BJ (cell line): ENCODE measurements at regions not wholly inside any gene's neighbourhood (a gene's known extent, or its start where the extent isn't known, plus 50 kb on each side); places are given as distances from the start of the nearest gene placed in this dataset.

Experiments used
- CTCF ChIA-PET: fragments of 350-600 bp; formaldehyde crosslinking; extraction: SDS; loops from one replicate; lab custom pipeline; 2021; ENCODE audit warnings: antibody characterized with exemption, inconsistent platforms; lab: Yijun Ruan, JAX
- POLR2A ChIA-PET: fragments of 300-600 bp; sonication (Branson Sonifier 250); formaldehyde crosslinking; extraction: SDS; loops from one replicate; lab custom pipeline; 2021; ENCODE audit warnings: antibody characterized with exemption; lab: Charles Lee
- DNase-seq: peaks from one replicate; pipeline ENCODE4 v3.0.0-alpha.2; 2011; ENCODE audit warnings: low read depth
- H3K27me3 ChIP-seq: 2 replicates; pipeline ENCODE4 v1.6.0; 2011; ENCODE audit warnings: low read length; ENCODE audit not compliant: control insufficient read depth, insufficient read depth
- H3K36me3 ChIP-seq: 2 replicates; pipeline ENCODE4 v1.5.1; 2011; ENCODE audit warnings: low read length; ENCODE audit not compliant: control insufficient read depth, insufficient read depth
- H3K4me3 ChIP-seq: 2 replicates; pipeline ENCODE4 v1.5.1; 2011; ENCODE audit warnings: low read depth, mild to moderate bottlenecking, control low read depth, low read length
- TF ChIP-seq, protein P1 (sequence below): IDR thresholded peaks from 2 replicates; pipeline ENCODE4 v1.5.1; 2011; ENCODE audit warnings: low read depth, mild to moderate bottlenecking, control low read depth, inconsistent platforms, low read length, moderate library complexity; ENCODE audit not compliant: insufficient read depth

DNA sequence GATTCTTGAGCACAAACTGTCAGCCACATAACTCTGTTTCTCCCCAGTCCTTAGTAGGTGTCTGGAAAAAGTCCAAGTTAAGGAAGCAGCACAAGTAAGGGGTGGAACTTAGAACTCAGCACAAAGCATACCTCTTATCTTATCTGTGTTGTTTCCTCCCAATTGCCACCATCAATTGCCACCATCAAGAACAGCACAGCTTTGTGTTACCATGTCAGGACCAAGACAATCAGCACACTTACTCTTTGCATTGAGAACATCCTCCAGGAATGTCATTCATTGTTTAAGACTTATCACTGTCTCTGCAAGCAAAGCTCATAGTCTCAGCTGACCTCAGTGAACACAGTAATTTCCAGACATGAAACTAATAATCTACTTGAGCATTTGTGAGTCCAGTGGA lies 212.7 kb upstream of the FSHR start:
- POLR2A ChIA-PET: no interaction called here
- no peak for DNase-seq
- CTCF ChIA-PET: no interaction called here
- TF ChIP-seq, protein P1, sequence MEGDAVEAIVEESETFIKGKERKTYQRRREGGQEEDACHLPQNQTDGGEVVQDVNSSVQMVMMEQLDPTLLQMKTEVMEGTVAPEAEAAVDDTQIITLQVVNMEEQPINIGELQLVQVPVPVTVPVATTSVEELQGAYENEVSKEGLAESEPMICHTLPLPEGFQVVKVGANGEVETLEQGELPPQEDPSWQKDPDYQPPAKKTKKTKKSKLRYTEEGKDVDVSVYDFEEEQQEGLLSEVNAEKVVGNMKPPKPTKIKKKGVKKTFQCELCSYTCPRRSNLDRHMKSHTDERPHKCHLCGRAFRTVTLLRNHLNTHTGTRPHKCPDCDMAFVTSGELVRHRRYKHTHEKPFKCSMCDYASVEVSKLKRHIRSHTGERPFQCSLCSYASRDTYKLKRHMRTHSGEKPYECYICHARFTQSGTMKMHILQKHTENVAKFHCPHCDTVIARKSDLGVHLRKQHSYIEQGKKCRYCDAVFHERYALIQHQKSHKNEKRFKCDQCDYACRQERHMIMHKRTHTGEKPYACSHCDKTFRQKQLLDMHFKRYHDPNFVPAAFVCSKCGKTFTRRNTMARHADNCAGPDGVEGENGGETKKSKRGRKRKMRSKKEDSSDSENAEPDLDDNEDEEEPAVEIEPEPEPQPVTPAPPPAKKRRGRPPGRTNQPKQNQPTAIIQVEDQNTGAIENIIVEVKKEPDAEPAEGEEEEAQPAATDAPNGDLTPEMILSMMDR: no peak
- Histone ChIP-seq H3K27me3 (no peaks in the 10 kb centered on the region), H3K36me3 (no peaks in the 10 kb centered on the region), H3K4me3 (no peak overlapping the region)

DNA sequence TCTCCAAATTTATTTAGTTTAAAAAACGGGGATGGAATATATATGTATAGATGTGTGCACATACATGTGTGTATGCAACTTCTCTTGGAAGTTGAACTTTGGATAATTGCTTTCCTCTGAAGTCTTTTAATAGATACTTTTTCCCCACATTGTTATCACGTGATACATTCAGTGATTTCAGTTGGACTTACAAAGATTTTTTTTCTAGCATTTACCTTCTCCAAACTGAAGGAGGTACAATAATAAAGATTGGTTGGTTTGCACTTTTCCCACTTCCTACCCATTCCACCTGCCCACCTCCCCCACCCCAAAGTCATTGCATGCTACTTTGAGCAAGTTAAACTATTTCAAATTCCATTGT lies 206.1 kb upstream of the FSHR start:
- no peak for DNase-seq
- Histone ChIP-seq H3K27me3 (no peaks in the 10 kb centered on the region), H3K4me3 (no peak overlapping the region), H3K36me3 (no peaks in the 10 kb centered on the region)
- TF ChIP-seq, protein P1: no peak
- POLR2A ChIA-PET: no interaction called here
- CTCF ChIA-PET: interaction anchor here (1.6 kb wide), 1 partner anchor 9 kb away, joined by 3 read pairs; no protein-coding TSS in a partner anchor

DNA sequence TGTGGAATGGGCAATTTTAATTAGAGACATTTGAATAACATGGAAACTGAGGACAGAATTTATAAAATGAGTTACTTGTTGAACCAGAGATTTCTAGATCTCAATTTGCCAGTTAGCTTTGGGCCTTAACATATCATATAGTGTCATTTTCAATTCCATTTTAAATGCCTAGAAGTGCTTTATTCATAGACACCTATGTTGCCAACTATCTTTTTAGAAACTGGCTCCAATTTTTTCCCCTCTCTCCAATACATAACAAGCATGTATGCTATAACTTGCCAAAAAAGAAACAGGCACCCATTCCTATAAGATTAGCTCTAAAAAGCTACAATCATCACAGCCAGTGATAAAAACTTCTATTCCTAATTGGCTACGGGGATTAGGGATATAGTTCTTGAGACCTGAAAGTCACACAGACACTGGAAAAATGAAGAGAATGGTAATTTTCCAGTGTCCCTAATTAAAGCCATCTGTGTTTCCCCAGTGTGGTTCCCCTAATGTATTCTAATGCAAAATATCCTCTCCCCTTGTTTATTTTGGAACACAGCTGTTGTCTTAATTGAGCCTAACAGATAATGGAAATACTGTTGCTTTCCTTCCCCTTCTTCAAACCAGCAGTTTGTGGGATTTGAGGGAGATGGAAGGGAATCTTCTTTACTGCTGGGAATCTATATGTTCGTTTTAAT lies 205.5 kb upstream of the FSHR start:
- POLR2A ChIA-PET: no interaction called here
- Histone ChIP-seq H3K4me3 (no peak overlapping the region), H3K36me3 (no peaks in the 10 kb centered on the region), H3K27me3 (no peaks in the 10 kb centered on the region)
- CTCF ChIA-PET: interaction anchor here (1.6 kb wide), 1 partner anchor 9 kb away, joined by 3 read pairs; no protein-coding TSS in a partner anchor
- TF ChIP-seq, protein P1: no peak
- DNase-seq: no peak

DNA sequence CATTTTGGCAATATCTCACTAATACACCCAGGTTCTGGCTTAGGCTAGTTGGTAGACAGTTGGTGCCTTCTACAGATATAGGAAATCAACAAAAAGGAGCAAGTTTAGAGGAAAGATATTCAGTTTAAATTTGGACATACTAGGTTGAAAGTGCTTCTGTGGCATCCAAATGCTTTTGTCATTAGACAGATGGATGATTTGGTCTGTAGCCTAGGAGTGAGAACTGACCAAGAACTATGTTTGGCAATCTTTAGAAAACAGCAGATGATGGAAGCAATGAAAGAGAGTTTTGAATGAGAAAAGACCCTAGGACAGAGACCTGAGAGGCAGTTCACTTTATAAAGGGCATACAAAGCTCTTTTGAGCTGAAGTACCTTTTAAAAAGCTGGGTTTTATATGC lies 201.3 kb upstream of the FSHR start:
- TF ChIP-seq, protein P1: no peak
- no peaks in the 10 kb centered on the region for H3K27me3 ChIP-seq
- ChIA-PET CTCF (interaction anchor here (0.7 kb wide), 1 partner anchor 38 kb away, joined by 3 read pairs; no protein-coding TSS in a partner anchor), POLR2A (no interaction called here)
- H3K36me3 ChIP-seq: no peaks in the 10 kb centered on the region
- no peak overlapping the region for H3K4me3 ChIP-seq
- DNase-seq: no peak

DNA sequence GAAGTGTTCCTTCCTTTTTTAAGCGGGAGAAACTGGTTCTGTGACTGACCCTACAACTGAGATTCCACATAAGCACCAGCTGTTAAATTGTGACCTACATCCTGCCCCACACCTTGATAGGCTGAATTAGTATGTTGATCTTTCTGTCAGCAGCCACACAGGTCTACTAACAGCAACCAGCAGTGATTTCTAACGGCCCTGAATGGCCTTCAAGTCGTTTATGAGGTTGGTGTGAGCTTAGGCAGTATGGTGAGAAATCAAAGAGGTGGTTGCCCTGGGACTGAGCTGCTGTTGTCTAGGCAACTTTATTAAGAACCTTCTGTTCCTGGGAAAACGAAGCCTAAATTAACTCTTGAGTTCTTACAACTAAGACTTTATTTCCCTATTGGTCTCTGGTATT lies 197.2 kb upstream of the FSHR start:
- CTCF ChIA-PET: no interaction called here

More for the DNA sequence above, 197.2 kb upstream of the FSHR start:
- TF ChIP-seq, protein P1: no peak
- no peak for DNase-seq
- Histone ChIP-seq H3K4me3 (no peak overlapping the region), H3K27me3 (no peaks in the 10 kb centered on the region), H3K36me3 (no peaks in the 10 kb centered on the region)
- POLR2A ChIA-PET: no interaction called here
